ENCODE measurements at regions not wholly inside any gene's neighbourhood (a gene's known extent, or its start where the extent isn't known, plus 50 kb on each side); places are given as distances from the start of the nearest gene placed in this dataset.

- Histone ChIP-seq H3K27ac (no peak overlapping the region), H3K27me3 (no peaks in the 10 kb centered on the region), H3K4me1 (no peaks in the 10 kb centered on the region), H3K4me3 (no peak overlapping the region), H3K9me3 (no peaks in the 10 kb centered on the region), H3K36me3 (no peaks in the 10 kb centered on the region)
- TF ChIP-seq CTCF (IDR thresholded peaks at IDR 0.05) = no peak
- intact Hi-C loops (cut with DNase I) = no loop called here
- FAIRE-seq = no peak
- ATAC-seq = no peak
- WGBS, 2 donors = 82 to 89% methylated on average over 30 of the region's 30 CpGs
- peak in 2 of 6 donors; percentile 50 to 73 for DNase-seq
Measured at GRCh38 chr12:74292351-74293194, 245.1 kb upstream of the ATXN7L3B start.

- no peak for TF ChIP-seq CTCF (IDR thresholded peaks at IDR 0.05)
- intact Hi-C loops (cut with DNase I) = no loop called here
- FAIRE-seq = no peak
- Histone ChIP-seq H3K27me3 (no peaks in the 10 kb centered on the region), H3K4me3 (no peak overlapping the region), H3K27ac (no peak overlapping the region), H3K9me3 (no peaks in the 10 kb centered on the region), H3K36me3 (no peaks in the 10 kb centered on the region), H3K4me1 (no peaks in the 10 kb centered on the region)
- 86 to 92% methylated on average over 15 of the region's 15 CpGs for WGBS, 2 donors
- no peak for DNase-seq
- no peak for ATAC-seq
Measured at GRCh38 chr12:74293689-74294131, 243.9 kb upstream of the ATXN7L3B start.

- FAIRE-seq (no peak), ATAC-seq (peak; percentile 71 to 96 (median 80)), DNase-seq (peak in 2 of 6 donors; percentile 19 to 23)
- H3K4me3 ChIP-seq = no peak overlapping the region
- no peaks in the 10 kb centered on the region for H3K36me3 ChIP-seq
- intact Hi-C loops (cut with DNase I) = no loop called here
- H3K4me1 ChIP-seq = peaks cover 0 to 6% (median 0%) of the 10 kb centered on the region in 3 donors
- no peaks in the 10 kb centered on the region for H3K27me3 ChIP-seq
- 0 to 3% methylated on average over 2 of the region's 2 CpGs for WGBS, 2 donors
- H3K9me3 ChIP-seq = no peaks in the 10 kb centered on the region
- no peak overlapping the region for H3K27ac ChIP-seq
- peak in 1 of 4 donors; percentile 29 for TF ChIP-seq CTCF (IDR thresholded peaks at IDR 0.05)
Measured at GRCh38 chr12:74317078-74317601, 220.5 kb upstream of the ATXN7L3B start.

- WGBS, 2 donors = 22 to 34% methylated on average over 1 of the region's 1 CpG
- DNase-seq (no peak), ATAC-seq (no peak), FAIRE-seq (no peak)
- no peak for TF ChIP-seq CTCF (IDR thresholded peaks at IDR 0.05)
- Histone ChIP-seq H3K36me3 (no peaks in the 10 kb centered on the region), H3K4me3 (no peak overlapping the region), H3K27ac (no peak overlapping the region), H3K4me1 (peaks cover 0 to 6% (median 0%) of the 10 kb centered on the region in 3 donors), H3K27me3 (no peaks in the 10 kb centered on the region), H3K9me3 (no peaks in the 10 kb centered on the region)
- intact Hi-C loops (cut with DNase I) = no loop called here
Measured at GRCh38 chr12:74317741-74318140, 219.9 kb upstream of the ATXN7L3B start.

GRCh38 chr12:74319886-74320285 is 217.7 kb upstream of the ATXN7L3B start:
- H3K36me3 ChIP-seq = no peaks in the 10 kb centered on the region
- intact Hi-C loops (cut with DNase I) = no loop called here
- no peaks in the 10 kb centered on the region for H3K27me3 ChIP-seq
- peaks cover 0 to 6% (median 0%) of the 10 kb centered on the region in 3 donors for H3K4me1 ChIP-seq
- no peak for TF ChIP-seq CTCF (IDR thresholded peaks at IDR 0.05)
- ATAC-seq (no peak), FAIRE-seq (no peak), DNase-seq (no peak)
- no peak overlapping the region for H3K27ac ChIP-seq
- 76 to 79% methylated on average over 5 of the region's 5 CpGs for WGBS, 2 donors
- H3K4me3 ChIP-seq = no peak overlapping the region
- H3K9me3 ChIP-seq = no peaks in the 10 kb centered on the region
